HG03460 (cell line): ENCODE measurements at regions not wholly inside any gene's neighbourhood (a gene's known extent, or its start where the extent isn't known, plus 50 kb on each side); places are given as distances from the start of the nearest gene placed in this dataset.

ENCODE experiments used
- ATAC-seq: cut with Tn5 transposase; IDR thresholded peaks from one replicate; pipeline ENCODE4 v1.9.1; 2021; ENCODE audit not compliant: unreplicated experiment

DNA sequence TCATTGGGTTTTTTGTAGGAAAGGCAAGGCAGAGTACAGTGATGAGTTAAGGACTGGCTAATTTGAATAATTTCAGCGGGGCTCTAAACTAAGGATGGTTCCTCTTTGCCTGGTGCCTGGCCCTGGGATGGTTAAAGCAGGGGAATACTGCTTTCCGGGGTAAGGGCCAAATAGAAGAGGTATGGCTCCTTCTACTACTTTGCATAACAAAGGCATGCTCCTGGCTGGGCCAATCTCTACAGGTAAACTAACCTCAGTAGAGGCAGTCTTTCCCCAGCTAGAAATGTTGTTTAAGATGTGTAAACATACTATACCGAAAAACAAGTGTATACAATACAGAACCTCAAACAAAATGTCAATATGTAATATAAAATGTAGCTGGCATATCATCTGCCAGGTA, 1239.0 kb downstream of the SLC16A7 start:
- ATAC-seq, result no peak

DNA sequence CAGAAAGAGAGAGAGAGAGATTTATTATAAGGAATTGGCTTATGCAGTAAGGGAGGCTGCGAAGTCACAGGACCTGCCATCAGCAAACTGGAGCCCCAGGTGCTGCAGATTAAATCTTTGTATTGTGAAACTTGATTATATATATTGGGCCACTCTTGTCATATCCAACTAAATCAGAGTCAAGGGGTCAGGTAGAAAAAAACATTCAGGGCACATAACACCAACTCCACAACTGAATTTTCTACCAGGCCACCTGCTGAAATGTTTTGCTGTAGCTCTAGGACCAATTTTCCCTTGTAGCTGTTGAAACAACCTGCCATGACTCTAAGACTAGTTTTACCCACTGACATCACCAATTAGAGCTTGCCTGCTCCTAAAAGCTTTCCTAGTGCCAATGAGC, 1240.8 kb downstream of the SLC16A7 start:
- ATAC-seq, result no peak

DNA sequence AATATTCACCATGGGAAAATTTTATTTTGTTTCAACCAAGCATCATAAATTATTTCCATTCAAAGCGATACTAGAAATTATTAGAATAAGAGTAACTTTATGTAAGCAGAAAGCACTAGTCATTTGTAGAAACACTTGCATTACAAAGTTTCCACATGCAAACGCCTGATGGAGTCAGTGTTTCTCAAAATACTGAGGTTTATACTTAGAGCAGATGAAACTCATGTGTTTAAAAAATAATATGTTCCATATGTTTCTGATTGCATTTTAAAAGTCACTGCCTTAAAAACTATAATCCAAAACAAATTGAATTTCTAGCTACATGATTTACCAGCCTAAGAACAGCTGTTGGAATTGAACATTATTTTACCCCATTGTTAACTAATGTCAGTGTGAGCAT, 1246.4 kb downstream of the SLC16A7 start:
- ATAC-seq, result no peak

DNA sequence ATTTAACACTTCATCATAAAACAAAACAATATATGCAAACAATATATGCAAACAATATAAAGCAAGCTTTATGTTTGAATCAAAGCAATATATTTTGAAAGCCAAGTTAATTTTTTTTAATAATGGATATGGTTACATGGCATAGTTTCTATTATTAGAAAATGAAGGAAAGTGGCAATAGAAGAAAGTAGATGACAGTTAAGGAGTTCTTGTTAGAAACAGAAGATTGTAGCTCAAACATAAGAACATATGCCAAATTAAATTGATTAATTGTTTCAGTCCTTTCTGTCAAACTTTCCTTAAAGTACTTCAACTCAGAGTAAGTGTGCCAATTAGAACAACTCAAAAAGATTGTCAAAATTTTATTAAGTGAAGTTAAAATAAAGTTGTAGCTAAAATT, 1248.3 kb downstream of the SLC16A7 start:
- ATAC-seq, result no peak

DNA sequence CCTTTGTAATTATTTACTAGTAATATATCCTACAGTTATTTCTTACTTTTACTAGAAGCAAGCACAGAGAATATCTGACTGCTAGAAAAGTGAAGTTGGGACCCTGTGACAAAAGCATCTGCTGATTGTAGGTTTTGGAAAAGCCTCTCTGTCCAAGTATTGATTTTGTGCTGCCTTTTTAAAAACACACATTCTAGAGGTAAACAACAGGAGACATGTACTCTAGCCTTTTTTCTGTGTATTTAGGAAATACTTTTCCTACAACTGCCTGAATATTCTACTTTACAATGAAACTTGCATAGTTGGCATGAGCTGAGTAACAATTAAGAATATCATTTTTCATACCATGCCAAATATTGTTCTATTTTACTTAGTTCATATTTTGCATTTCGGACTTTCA, 1249.0 kb downstream of the SLC16A7 start:
- ATAC-seq, result no peak

DNA sequence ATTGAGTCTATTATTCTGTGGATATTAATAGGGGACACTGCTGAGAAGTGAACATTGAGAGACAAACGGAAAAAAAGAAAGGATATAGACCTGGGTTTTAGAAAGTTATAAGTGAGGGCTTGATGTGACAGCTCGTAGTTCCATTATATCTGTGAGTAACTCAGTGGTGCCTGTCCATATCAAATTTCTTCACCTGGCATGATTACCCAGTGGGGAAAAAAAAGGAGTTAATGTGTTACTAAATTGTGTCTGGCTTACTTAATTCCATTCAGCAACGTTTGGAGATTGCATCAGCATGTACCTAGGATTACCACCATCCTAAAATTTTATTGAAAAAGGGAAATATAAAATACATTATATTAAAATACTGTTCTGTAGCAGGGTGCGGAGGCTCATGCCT, 1249.9 kb downstream of the SLC16A7 start:
- no peak for ATAC-seq

DNA sequence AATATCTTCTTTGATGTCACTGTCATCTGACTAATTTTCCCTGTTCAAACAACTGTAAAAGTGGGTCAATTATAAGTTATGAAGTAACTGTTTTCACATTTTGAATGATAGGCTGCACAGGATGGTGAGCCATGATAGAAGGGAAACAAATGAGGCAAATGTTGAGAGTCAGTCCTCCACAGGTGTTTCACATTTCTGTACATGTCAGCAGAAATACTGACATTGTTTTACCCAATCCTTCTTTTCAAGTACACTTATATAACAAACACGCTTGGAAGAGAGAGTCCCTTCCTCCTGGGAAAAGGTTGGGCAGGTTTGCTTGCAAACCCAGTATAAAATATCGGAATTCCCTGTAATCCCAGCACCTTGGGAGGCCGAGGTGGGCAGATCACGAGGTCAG, 1251.5 kb downstream of the SLC16A7 start:
- ATAC-seq, result no peak

DNA sequence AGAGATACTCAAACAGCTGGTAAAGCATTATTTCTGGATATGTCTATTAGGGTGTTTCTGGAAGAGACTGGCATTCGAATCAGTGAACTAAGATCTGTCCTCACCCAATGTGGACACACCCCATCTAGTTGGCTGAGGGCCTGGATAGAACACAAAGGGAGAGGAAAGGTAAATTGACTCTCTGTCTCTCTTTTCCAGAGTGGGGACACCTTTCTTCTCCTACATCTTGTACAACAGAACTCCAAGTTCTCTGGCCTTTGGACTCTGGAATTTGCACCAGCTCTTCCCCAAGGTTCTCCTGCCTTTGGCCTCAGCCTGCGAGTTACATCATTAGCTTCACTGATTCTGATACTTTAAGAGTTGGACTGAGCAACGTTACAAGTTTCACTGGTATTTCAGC, 1253.9 kb downstream of the SLC16A7 start:
- ATAC-seq, result no peak

DNA sequence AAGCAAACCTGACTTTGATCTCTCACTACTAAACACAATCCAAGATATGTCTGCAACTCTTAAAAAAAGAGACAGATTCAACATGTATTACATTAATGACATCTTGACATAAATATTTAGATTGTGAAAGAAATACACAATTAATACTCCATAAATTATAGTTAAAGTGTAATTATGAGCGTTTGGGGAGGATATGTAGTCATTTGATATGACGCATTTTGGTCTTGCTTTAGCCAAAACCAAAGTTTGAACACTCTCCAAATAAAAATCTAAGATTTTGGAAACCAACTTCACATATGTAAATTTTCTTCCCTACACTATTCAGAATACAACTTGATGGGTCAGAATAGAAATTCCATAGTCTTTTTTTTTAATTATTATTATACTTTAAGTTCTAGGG, 1257.6 kb downstream of the SLC16A7 start:
- no peak for ATAC-seq

DNA sequence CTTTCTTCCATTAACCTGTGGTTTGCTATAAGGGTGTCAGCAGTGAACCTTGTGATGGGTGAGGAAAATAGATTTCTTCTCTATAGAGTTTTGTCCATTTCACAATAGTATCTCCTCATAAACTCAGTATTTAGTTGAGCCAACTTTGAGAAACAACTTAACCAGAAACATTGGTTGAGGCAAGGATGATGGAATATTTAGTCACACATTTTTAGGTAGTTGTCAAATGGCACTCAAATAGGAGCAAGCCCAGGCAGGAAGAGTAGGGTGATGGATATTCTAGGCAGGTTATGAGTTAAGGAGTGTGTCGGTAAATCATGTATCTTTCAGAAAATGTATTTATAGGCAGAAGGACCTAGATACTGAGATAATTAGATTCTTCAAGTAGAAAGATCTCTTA, 1267.6 kb downstream of the SLC16A7 start:
- no peak for ATAC-seq

DNA sequence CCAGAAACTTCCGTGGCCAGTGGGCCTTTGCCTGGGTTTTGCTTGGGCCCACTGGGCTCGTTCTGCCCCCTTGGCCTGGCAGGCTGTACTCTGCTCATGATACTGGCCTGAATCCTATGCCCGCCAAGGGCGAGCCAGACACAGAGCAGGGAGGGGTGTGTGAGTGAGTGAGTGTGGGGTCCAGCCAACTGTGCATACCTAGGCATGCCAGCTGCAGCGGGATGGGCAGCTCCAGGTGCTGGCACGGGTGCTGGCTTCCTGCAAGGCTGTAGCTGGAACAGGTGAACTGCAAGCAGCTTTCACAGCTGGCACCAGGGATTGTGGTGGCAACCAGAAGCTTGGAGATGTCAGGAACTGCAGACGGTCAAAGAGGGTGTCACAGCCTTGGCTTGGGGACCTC, 1276.4 kb downstream of the SLC16A7 start:
- no peak for ATAC-seq

DNA sequence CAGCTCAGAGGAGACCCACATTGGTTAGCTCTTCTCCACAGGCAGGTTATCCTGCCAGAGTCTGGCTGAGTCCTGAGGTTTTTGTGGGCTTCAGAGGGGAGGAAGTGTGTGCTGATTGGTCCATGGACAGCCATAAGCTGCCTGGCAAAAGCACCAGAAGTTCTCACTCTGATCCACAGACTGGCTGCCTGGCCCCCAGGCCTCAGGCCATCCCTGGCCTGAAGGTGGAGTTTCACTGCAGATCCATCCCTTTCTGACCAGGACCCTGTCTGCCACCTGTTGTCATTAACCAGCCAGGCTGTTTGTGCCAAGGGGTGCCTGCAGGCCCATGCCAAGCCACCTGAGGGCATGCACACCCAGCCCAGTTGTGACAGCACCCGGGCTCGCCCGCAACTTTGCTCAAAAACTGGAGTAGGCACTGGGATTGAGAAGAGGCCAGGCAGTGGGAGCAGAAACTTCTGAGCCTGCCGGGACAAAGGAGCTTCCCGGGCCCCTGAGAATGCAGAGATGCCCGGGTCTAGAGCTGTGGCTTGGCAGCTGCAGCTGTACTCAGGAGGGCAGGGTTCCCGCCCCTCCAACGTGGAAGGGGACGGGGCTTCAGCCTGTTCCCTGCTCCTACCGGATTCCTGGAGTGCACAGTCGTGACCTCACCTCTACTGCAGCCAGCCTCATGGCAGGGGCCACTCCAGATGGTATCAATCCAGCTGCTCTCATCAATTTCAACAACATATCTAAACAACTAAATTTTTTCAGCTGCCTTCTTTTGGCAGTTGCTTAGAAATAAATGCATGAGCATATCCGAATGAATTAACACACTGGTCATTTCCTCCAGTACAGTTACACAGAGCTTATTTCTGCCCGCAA, 1277.3 kb downstream of the SLC16A7 start:
- no peak for ATAC-seq

DNA sequence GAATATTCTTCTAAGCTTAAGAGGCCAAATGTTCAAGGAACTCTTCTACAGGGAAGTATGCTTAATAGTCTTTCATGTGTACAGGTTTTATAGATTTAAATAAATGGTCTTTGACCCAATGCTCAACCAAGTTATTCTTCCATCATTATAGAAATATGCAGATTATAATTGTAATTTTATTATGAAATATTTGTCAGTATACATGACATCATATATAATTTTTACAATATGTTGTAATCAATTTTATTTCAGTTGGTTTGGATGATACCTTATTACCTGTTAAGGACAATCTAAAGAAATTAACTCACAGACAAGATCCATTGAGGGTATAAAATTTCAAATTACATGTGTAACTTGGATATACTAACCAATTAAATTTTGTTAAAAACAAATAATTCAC, 1278.3 kb downstream of the SLC16A7 start:
- ATAC-seq, result no peak

DNA sequence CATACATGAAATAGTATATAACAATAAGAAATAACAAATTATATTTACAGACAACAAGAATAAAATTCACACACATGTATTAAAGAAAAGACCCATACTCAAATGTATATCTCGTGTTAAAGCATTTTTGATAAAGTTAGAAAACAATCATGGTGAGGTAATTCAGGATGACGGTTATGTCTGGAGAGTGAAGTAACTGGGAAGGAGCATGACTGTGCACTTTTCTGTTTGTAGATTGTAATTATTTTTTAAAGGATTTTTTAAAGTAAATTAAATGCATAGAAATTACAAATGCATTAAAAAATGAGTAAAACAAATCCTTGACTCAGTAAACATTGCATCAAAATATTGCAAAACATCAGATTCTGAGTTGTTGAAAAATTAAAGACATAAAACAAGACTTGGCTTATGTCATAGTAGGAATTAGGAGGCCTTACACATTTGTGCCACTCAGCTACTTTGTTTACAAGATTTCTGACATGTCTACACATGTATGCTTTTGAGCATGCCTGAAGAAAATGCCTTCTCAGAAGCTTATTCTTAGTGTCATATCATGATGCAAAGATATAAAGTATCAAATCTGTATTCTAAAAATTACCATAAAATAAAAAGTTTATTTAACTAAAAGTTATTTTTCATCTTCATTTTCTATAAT, 1325.1 kb downstream of the SLC16A7 start:
- no peak for ATAC-seq

DNA sequence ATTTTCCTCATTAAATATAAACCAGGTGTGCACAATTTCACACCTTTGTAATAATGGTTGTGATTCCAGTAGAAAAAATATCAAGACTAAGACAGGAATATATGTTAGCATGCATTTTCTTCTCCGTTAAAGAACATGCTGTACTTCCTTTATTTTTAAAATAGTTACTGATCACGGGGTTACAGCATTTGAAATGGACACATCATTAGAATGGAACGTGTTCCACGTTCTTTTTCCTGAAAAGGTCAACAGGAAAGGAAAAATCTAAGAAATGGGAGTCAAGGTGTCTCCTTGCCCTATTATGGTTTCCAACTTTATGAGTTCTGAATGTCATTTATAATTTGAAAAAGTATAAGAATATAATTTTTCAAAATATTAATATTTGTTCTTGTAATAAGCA, 1325.7 kb downstream of the SLC16A7 start:
- ATAC-seq, result no peak

DNA sequence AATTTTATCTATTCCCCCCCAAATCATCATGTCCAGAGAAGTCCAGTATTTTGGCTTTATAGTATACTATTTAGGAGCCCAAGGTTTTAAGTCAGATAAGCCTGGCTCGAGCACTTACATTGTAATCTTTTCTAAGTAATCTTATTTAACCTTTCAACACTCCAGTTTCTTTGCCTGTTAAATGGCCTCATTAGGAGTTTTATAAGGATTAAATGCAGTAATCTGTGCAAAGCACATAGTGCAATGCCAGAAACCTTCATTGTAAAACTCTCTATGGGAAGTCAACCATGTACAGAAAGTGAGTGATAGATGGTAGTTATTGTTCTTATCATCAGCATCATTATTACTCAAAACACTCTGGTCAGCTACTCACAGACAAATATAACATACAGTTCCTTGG, 1330.4 kb downstream of the SLC16A7 start:
- no peak for ATAC-seq

DNA sequence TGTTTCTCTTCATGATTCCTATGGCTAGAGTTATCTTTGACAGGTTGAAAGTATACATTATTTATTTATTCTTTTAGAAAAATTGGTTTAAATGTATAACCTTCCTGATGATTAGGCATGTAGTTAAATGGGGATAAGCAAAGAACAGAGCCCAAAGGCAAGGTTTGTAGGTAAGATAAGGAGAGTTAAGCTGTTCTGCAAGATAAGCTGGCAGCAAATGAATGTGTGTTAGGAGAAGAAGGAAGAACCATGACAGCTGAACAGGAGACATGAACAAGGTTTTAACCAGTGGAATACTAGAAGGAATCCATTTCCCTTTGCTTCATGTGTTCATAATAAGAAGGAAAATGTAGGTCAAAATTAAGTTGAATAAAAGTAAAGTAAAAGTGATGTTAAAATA, 1330.1 kb upstream of the USP15 start:
- ATAC-seq, result no peak

DNA sequence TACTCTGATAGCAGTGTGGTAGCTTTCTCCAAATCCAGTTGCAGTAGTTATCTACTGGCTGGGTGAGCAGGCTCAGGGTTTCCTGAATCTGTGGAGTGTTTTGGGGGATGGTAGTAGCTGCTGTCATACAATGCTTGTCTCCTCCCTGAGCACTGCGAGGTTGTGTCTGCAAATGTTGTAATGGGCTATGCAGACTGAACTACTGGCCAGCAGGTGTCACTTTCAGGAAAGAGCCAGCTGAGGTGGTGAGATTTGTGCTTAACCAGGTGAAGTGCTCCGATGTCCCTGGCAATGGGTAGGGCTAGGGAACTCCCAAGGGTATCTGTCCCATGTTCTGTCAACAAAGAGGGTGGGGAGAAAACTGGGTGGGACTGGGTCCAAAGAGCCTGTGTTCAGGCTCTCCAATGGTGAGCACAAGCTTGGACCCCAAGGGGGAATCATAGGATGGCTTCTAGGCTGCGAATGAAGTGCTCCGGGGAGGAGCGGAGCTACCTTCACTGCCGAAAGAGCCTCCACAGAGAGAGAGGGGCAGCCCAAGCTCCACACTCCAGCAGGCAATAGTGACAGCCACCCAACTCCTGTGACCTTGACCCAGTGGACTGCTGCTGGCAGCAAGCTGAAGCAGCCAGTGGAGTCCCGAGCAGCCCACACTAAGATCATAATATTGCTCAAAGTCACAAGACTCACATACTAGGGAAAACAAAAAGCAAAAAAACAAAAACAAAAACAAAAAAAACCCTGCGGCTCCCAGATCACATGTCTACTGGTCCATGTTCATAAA, 1324.0 kb upstream of the USP15 start:
- ATAC-seq, result no peak

DNA sequence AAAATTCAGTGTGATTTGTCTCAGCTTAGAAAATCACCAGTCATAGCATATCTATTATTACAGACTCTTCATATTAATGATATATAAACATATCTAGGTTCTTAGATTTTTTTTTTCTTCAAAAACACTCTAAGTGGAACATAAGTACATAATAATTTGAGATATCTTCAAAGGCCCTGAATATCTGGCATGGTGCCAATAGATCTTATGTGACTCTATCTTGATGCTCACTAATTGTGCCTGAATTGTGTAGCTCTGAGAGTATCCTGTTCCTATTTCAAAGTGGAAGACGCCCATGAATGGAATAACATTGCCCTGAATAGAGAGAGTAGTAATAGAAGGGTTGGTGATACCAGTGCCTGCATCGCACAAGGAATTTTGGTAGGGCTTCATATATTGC, 1312.7 kb upstream of the USP15 start:
- ATAC-seq, result no peak

DNA sequence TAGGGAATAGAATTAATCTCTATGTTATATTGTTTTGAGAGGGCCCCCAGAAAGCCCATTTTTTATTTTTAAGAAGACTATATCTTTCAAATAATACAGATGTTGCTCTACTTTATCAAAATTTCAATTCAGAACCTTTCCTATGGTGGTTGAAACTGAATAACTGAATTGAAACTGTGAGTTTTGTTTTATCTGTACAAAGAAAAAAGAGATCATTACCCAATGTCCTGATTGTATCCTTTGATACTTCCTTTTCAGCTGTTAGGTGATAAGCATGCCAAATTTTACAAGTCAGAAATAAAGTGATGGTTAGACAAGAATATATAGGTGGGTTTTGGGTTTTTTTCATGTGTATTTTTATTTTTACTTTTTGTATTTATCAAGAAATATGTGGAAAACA, 1293.1 kb upstream of the USP15 start:
- no peak for ATAC-seq

DNA sequence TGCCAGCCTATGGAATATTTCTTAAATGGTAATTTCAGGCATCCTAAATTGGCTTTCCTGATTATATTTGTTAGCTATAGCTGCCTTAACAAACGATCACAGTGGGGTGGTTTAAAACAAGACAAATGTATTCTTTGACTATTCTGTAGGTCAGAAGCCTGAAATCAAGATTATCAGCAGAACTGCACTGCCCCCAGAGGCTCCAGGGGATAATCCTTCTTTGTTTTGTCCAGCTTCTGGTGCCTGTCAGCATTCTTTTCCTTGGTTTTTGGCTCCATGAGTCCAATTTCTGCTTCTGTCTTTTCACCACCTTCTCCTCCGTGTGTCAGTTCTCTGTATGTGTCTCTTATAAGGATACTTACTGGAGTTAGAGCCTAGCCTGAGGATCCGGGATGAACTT, 1282.2 kb upstream of the USP15 start:
- ATAC-seq, result no peak

DNA sequence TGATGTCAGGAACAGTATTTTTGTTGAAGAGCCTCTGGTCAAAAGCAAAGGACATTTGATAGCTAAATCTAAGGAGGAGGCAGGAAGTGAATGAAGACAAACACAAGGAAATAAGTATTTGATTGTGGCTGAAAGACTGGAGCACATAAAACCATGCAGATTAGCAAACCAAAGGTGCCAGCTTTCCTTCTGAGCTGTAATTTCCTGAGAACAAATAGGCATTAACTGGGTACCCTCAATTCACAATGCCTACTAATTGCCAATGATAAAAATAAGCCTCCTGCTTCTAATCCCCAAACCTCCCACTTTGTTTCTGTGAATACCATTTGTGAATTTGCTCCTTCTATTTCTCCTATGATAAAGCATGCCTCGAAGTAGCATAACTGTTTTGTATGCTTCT, 1279.6 kb upstream of the USP15 start:
- ATAC-seq, result no peak
